ENCODE measurements at regions not wholly inside any gene's neighbourhood (a gene's known extent, or its start where the extent isn't known, plus 50 kb on each side); places are given as distances from the start of the nearest gene placed in this dataset.
"Not testable (repeated sequence)": the region's sequence is repeated elsewhere in the genome, so short reads cannot be mapped to it uniquely, and the experiment has no call there.

DNA sequence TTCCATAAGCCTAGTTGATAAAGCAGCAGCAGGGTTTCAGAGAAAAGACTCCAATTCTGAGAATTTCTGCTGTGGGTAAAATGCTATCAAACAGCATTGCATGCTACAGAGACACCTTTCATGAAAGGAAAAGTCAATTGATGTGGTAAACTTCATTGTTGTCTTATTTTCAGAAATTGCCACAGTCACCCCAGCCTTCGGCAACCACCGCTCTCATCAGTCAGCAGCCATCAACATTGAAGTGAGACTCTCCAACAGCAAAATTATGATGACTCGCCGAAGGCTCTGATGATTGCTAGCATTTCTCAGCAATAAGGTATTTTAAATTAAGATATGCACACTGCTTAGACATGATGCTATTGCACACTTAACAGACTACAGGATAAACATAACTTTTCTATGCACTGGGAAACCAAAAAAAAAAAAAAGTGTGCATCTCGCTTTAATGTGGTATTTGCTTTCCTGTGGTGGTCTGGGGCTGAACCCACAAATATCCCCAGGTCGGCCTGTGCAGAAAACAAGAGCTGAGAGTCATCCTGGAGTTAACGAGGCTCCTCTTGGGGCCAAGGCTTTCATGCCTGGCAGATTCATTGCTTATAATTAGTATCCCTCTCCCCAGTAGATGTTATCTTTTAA, 192.1 kb downstream of the CTTN start:
- in situ Hi-C loops (cut with HindIII; ENCODE audit: low pct_unique_long_range_greater_than_20kb, low sequenced_read_pairs), result no loop called here
- DNase-seq (ENCODE audit: low read depth, low spot score), result no peak

DNA sequence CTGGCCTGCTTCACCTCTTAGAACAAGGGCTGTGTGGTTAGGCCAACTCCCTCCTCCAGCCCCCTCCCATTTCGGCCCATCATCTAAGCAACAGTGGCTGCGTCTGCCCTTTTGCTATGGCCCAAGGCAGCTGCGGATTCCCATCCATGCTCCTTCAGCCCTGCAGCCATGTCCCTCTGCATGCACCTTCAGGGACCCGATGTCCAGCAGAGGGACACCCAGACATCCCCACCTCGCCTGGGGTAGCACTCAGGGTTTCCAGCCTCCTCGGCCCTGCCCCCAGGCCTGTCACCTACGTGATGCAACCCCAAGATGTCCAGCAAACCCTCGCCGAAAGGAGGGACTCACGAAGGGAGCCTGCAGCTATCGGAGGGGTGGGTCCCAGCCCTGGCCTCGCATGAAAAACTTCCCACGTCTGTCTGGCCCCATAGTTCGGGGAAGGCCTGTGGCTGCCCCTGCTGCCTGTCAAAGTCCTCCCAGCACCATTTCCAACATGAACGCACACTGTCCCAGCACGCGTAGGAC, 194.4 kb downstream of the CTTN start:
- DNase-seq (ENCODE audit: low read depth, low spot score), result no peak
- in situ Hi-C loops (cut with HindIII; ENCODE audit: low pct_unique_long_range_greater_than_20kb, low sequenced_read_pairs), result no loop called here

DNA sequence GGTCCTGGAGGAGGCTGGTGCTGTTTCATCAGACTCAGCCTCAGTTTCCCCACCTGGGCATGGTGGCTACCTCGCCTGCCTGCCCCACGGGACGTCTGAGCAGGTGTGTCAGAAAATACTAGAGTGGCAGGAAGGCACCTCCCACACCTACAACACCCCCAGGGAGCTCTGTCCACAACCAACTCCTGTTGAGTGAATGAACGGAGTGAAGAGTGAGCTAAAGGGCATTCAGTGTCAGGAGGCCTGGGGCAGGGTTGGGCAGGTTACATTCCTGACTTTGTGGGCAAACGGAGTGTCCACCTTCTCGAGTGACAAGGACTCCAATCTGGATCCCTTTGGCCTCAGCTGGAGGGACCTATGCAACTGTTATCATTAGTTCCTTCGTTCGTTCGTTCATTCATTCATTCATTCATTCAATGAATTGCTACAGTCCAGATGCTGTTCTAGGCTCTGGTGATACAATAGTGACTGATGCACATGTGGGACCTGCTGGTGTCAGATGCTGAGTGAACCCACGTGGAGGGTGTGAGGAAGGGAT, 195.2 kb downstream of the CTTN start:
- in situ Hi-C loops (cut with HindIII; ENCODE audit: low pct_unique_long_range_greater_than_20kb, low sequenced_read_pairs), result no loop called here

DNA sequence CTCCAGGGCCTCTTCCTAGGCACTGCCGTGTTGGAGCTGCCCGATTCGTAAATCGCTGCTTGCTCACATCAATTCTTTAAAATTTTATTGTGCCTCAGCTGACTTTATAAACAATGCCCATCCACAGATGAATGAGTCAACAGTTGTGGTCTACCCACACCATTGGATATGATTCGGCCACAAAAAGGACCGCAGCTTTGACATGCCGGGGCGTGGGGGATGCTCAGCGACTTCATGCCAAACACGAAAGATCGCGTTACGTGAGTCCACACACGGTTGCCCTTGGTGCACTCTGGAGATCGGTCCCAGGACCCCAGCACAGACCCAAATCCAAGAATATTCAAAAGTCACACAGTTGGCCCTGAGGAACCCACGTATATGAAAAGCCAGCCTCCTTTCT, 195.7 kb downstream of the CTTN start:
- DNase-seq (ENCODE audit: low read depth, low spot score), result no peak

More for the DNA sequence above, 195.2 kb downstream of the CTTN start:
- no peak for DNase-seq (ENCODE audit: low read depth, low spot score)

DNA sequence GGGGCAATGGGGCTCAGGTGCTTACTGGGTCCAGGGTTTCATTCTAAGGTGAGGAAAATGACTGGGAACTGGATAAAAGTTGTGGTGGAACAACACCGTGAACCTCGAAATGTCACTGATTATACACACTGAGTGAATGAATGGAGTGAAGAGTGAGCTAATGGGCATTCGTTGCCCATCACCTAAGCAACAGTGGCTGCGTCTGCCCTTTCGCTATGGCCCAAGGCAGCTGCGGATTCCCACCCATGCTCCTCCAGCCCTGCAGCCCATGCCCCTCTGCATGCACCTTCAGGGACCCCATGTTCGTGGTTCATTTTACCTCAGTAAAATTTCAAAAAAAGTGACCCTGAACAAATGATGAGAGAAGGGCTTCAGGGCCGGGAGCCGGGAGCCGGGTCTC, 196.3 kb downstream of the CTTN start:
- in situ Hi-C loops (cut with HindIII; ENCODE audit: low pct_unique_long_range_greater_than_20kb, low sequenced_read_pairs), result no loop called here
- no peak for DNase-seq (ENCODE audit: low read depth, low spot score)

More for the DNA sequence above, 195.7 kb downstream of the CTTN start:
- in situ Hi-C loops (cut with HindIII; ENCODE audit: low pct_unique_long_range_greater_than_20kb, low sequenced_read_pairs), result no loop called here

DNA sequence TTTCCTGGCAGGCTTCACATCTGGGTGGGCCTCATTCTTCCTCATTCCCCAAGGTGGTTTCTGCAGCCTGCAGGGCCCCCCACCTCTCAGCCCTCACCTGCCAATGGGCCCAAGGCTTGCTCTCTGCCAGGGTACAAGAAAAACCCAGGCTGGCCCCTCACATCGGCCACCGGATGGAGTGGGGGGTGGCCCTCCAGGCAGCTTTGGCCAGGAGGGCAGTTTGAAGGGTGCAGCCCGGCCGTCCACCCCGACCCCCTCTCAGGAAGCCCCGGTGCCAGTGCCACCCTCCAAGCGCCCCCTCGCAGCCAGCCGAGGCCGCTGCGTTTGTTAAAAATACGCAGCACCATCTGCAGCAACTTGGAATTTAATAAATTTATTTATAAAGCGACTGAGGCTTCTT, 196.7 kb downstream of the CTTN start:
- no peak for DNase-seq (ENCODE audit: low read depth, low spot score)
- in situ Hi-C loops (cut with HindIII; ENCODE audit: low pct_unique_long_range_greater_than_20kb, low sequenced_read_pairs), result no loop called here

DNA sequence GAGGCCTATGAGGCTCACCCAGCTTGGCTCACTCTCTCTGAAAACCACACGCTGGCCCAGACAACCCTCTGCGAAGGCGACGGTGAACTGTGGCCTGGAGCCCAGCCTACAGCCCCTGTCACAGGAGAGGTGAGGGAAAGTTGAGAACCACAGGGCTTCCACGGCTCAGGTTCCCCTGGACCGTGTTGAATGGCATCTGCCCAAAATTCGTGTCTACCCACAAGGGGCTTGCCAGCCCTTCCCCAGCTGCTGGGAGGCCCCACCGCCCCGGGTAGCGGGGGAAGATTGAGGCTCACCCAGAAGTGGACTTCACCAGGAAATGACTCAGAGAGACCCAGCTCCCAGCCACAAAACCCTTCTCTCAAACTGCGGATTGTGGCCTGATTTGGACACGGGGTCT, 197.1 kb downstream of the CTTN start:
- in situ Hi-C loops (cut with HindIII; ENCODE audit: low pct_unique_long_range_greater_than_20kb, low sequenced_read_pairs), result no loop called here
- no peak for DNase-seq (ENCODE audit: low read depth, low spot score)

DNA sequence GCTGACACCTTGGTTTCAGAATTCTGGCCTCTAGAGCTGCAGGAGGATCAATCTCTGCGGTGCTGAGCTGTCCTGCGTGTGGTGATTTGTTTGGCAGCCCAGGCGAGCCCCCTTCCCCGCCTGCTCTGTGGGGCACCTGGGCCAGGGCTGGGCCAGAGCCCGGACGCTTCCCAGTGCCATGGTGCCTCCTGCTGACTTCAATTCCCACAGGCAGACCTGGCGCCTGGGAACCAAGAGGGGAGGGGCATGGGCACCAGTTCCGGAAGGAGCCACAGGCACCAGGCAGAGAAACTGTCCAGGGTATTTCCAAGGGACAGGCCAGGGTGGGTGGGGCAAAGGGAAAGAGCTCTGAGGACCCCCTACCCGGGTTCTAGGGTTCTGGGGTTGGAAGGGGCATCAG, 197.8 kb downstream of the CTTN start:
- DNase-seq (ENCODE audit: low read depth, low spot score), result no peak
- in situ Hi-C loops (cut with HindIII; ENCODE audit: low pct_unique_long_range_greater_than_20kb, low sequenced_read_pairs), result no loop called here

DNA sequence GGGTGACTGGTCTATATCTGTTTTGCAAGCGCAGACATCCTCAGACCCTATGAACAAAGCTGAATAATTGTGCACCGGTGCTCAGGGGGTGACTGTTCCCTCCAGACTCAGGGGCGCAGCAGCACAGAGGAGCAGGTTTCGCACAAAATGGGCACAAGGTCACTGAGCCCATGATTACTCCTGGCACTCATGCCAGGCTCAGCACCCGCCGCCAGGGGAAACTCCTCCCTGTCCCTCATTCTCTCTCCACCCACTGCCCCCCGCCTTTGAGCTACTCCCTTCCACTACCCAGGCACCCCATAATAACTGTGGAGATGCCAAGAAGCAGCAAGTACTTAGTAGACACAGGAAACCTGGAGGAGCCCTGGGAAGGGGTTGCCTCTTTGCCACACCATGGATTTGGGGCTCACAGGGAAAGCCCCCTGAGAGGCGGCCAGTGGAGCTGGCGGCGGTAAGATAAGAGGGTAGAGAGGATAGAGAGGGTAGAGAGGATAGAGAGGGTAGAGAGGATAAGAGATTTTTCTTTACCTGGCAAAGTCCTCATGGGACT, 198.8 kb downstream of the CTTN start:
- in situ Hi-C loops (cut with HindIII; ENCODE audit: low pct_unique_long_range_greater_than_20kb, low sequenced_read_pairs), result no loop called here
- no peak for DNase-seq (ENCODE audit: low read depth, low spot score)

DNA sequence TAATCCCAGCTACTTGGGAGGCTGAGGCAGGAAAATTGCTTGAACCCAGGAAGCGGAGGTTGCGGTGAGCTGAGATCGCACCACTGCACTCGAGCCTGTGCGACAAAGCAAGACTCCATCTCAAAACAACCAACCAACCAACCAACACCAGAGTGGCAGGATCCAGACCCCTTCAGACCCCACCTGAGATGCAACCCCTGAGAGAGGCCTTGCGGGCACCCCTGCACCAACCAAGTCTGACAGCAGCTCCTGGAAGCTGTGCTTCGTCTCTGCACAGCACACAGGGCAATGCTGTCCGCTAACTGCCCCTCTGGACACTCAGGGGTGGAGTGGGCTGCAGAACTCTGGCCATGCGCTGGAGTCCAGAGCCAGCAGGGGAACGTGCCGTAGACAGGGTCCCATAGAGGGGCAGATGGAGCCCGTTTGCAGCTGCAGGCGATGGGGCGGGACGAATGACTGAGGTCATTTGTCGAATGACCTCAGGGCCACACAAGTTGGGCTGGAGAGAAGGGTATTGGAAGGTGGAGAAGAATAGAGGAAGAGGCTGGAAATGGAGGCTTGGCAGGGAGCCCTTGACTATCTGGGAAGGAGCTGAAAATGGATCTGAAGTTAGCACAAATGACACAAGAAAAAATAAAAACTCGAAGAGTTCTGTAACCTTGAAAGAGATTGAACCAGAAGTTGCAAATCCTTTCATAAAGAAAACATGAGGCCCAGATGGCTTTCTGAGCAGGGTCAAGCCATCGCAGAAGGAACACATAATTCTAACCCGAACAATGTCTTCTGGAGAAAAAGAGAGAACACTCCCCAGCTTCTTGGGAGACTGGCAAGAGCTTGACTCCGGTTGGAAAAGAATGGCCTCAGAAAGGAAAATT, 199.7 kb downstream of the CTTN start:
- in situ Hi-C loops (cut with HindIII; ENCODE audit: low pct_unique_long_range_greater_than_20kb, low sequenced_read_pairs), result no loop called here

DNA sequence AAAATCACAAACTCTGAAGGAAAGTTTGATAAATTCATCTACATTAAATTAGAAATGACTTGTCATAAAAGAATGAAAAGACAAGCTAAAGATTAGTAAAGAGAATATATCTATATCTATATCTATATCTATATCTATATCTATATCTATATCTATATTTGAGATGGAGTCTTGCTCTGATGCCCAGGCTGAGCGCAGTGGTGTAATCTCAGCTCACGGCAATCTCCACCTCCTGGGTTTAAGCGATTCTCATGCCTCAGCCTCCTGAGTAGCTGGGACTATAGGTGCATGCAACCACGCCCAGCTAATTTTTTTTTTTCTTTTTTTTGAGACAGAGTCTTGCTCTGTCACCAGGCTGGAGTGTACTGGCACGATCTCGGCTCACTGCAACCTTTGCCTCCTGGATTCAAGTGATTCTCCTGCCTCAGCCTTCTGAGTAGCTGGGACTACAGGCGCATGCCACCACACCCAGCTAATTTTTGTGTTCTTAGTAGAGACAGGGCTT, 202.6 kb downstream of the CTTN start:
- in situ Hi-C loops (cut with HindIII; ENCODE audit: low pct_unique_long_range_greater_than_20kb, low sequenced_read_pairs), result not testable (repeated sequence)

More for the DNA sequence above, 199.7 kb downstream of the CTTN start:
- DNase-seq (ENCODE audit: low read depth, low spot score), result no peak

DNA sequence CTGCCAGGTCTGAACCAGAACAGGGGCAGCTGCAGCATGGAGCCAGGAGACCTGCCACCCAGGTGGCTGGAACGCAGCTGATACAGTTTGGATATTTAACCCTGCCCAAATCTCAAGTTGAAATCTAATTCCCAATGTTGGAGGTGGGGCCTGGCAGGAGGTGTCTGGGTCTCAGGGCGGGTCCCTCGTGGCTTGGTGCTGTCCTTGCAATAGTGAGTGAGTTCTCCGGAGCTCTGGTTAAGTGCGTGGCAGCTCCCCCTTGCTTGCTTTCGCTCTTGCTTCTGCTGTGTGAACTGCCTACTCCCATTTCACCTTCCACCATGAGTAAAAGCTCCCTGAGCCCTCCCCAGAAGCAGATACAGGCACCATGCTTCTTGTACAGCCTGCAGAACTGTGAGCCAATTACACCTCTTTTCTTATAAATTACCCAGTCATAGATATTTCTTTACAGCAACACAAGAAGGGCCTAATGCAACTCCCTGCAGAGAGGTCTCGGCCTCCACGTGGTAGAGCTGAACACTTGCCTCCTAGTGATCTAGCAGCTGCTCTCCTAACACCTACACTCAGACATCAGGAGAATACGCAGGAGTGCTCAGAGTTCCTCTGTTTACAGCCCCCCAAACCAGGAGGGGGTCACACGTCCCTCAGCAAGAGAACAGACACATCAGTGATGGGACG, 203.7 kb downstream of the CTTN start:
- in situ Hi-C loops (cut with HindIII; ENCODE audit: low pct_unique_long_range_greater_than_20kb, low sequenced_read_pairs), result no loop called here
- DNase-seq (ENCODE audit: low read depth, low spot score), result no peak

More for the DNA sequence above, 202.6 kb downstream of the CTTN start:
- not testable (repeated sequence) for DNase-seq (ENCODE audit: low read depth, low spot score)

DNA sequence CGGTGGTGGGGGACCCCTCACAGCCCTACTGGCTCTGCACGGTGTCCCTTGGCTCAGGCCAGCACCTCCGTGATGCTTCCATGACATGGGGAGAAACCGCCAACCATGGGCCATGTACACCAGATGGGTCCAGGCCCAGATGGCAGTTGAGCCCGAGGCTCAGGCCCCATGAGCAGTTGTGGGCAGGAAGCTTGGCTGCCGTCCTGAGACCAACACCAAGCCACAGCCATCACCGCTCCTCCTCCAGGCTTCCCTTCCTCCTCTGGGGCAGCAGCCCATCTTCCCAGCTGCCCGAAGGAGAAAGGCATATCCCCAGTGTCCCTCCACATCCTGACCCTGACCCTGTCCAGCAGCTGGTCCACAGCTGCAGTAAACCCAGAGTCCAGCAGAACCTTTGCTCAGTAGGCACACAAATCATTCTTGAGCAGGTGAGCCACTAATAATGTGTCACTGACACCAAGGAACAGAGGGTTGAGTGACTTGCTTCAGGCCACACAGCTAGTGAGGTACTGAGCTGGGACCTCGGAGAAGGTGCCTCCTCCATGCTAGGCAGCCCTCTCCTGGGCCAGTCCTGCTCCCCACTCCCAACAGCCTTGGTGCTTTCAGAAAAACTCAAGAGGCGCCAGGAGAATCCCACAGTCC, 204.9 kb downstream of the CTTN start:
- in situ Hi-C loops (cut with HindIII; ENCODE audit: low pct_unique_long_range_greater_than_20kb, low sequenced_read_pairs), result no loop called here
- no peak for DNase-seq (ENCODE audit: low read depth, low spot score)

DNA sequence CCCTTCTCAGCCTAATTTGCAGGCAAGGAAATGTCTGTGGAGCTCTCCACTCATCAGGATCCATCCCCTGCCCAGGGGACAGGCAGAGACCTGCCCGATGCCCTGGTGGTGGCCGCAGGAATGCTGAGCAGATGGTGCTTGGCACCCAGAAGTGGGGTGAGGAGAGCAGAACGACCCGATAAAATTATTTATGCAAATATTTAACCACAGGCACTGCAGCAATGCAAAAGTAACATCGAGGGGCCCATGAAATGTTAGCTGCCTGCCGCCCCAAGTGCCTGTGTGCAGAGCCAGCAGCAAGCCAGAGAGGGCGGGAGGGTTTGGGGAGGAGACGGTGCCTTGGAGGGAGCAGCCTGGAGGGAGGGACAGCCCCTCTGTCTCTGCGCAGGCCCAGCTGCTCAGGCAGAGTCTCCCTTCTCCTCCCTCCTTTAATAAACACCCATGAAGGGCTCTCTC, 205.5 kb downstream of the CTTN start:
- no peak for DNase-seq (ENCODE audit: low read depth, low spot score)
- in situ Hi-C loops (cut with HindIII; ENCODE audit: low pct_unique_long_range_greater_than_20kb, low sequenced_read_pairs), result no loop called here

DNA sequence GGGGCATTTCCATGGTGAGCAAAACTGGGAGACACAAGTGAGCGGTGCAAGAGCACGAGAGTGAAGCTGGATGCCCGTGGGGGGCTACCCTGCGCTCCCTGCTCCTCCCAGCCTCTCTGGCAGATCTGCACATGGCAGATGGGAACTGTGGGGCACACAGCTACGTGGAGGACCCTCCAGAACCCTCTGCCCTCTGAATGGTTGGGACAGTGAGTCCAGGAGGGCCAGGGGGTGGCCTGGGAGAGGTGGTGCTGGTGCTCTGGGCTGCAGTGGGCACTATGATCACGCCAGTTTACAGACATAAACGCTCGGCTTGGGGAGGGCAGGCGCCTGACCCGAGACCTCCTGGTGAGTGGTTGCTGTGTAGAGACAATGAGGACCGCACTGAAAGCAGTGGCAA, 205.9 kb downstream of the CTTN start:
- in situ Hi-C loops (cut with HindIII; ENCODE audit: low pct_unique_long_range_greater_than_20kb, low sequenced_read_pairs), result no loop called here
- DNase-seq (ENCODE audit: low read depth, low spot score), result no peak

DNA sequence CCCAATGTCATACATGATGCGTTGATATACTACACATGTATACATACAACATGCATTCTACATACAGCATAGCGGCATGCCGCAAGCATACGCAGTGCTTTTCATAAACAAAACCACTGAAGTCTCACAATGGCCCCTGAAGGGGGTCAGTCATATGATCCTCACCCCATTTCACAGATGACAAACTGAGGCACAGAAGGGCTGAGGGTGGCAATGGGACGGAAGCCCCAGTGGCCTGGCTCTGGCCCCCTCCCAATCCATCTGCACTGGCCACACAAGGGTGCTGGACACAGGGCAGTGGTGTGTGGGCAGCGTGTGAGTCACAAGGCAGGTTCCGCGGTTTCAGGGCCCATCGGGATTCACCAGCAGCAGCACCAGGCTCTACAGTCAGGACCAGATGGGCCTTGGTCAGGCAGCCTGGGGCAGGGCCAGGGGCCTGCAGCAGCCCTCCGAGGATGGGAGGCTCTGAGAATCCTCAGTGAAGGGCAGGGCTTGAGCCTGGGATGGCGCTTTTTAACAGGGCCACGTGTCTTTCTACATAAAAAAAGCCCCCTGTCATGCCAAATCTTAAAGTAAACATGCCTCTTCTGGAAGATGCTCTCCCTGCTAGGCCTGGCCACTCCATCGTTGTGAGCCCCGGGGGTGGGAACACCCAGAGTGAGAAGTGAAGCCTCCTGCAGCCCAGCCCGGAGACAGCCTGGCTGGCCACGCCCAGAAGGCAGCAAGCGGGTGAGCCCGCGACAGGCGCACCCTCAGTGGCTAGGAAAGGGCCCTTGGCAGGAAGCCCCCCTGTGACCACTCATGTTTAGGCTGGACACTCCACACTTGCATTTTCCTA, 206.5 kb downstream of the CTTN start:
- in situ Hi-C loops (cut with HindIII; ENCODE audit: low pct_unique_long_range_greater_than_20kb, low sequenced_read_pairs), result no loop called here
- DNase-seq (ENCODE audit: low read depth, low spot score), result no peak

Data from SK-MEL-5 (cell line).